ENCODE measurements at regions not wholly inside any gene's neighbourhood (a gene's known extent, or its start where the extent isn't known, plus 50 kb on each side); places are given as distances from the start of the nearest gene placed in this dataset.
"Not testable (repeated sequence)": the region's sequence is repeated elsewhere in the genome, so short reads cannot be mapped to it uniquely, and the experiment has no call there.

- no peak for DNase-seq
Observed at GRCh38 chr7:131627735-131628190, 71.3 kb upstream of the PODXL start.

- DNase-seq: no peak
Observed at GRCh38 chr7:131626643-131627042, 70.2 kb upstream of the PODXL start.

DNA sequence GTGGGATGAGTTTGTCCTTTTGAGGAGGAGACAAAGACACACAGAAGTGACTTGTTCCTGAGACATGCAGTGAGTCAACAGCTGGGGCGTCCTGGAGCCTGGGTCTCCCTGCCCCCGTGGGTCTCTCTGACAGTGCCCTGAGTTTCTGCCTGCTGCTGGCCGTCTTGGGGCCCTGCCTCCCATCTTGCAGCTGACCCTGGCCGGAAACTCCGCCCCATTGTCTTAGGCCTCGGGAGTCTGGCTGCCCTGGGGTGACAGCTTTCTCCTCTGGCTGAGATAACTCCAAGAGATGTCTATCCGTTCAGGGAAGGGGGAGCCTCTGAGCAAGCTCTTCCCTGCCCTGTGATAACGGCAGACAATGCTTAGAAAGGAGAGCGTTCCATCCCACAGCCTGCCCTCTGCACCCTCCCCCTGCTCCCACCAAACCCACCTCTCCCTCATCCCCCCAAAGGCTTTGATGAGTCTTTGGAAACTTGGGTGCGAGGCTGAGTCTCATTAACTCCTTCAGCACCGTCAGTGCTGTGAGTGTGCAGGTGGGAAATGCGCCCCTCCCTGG is 69.5 kb upstream of the PODXL start:
- no peak for DNase-seq

DNA sequence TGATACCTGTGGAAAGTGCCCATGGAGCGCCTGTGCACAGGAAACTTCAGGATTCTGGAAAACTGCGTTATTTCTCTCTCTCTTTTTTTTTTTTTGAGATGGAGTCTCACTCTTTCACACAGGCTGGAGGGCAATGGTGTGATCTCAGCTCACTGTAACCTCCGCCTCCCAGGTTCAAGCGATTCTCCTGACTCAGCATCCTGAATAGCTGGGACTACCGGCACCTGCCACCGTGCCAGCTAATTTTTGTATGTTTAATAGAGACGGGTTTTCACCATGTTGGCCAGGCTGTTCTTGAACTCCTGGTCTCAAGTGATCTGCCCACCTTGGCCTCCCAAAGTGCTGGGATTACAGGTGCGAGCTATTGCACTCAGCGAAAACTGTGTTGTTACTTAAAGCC is 68.9 kb upstream of the PODXL start:
- not testable (repeated sequence) for DNase-seq

DNA sequence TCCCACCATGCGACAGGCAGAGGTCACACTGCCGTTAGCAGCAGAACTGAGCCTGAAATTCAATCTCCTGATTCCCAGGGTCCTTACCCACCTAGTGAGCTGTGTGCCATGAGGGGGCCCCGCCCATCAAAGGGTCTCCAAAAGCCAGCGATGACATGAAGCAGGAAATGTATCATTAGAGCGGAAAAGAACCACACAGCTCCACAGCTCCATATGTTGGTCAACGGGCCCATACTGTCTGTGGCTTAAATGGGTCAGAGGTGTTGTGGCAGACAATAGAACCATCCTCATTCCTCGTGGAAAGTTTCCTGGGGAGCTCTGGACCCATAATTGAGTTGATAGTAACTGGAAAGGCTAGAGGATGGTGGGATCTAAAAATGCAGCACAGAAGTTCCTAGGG is 68.1 kb upstream of the PODXL start:
- no peak for DNase-seq

DNA sequence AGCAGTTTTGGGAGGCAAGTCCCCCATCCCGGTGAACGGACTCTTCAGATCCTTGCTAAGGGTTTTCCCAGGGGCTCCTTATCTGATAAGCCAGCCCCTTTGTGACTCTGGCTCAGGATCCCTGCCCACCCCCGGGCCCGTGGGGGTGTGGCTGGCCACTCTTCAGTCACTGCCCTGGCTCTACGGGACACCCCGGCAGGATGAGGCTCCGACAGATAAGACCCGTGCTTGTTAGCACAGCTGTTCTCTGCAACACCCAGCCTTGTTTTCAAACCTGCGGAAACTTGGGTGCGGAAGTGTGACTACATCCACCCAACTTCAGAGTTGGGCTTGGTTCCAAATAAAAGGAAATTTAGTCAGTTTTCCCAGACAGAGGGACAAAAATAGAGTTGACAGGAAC is 66.7 kb upstream of the PODXL start:
- DNase-seq: no peak

DNA sequence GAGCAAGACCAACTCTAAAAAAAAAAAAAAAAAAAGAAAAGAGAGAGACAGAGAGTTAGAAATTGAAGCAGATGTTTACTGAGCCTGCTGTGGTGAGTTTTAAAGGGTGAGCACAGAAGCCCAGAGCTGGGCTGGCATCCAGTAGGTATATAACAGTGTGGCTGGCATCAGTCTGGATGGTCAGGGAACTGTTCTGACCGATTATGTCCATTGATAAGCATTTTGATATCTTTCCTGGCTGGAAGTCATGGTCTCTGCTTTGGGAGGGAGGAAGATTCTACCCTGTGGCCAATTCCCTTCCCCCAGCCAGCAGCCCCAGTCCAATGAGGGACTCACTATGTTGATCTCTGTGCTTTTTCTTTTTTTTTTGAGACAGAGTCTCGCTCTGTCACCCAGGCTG is 65.2 kb upstream of the PODXL start:
- DNase-seq: no peak

DNA sequence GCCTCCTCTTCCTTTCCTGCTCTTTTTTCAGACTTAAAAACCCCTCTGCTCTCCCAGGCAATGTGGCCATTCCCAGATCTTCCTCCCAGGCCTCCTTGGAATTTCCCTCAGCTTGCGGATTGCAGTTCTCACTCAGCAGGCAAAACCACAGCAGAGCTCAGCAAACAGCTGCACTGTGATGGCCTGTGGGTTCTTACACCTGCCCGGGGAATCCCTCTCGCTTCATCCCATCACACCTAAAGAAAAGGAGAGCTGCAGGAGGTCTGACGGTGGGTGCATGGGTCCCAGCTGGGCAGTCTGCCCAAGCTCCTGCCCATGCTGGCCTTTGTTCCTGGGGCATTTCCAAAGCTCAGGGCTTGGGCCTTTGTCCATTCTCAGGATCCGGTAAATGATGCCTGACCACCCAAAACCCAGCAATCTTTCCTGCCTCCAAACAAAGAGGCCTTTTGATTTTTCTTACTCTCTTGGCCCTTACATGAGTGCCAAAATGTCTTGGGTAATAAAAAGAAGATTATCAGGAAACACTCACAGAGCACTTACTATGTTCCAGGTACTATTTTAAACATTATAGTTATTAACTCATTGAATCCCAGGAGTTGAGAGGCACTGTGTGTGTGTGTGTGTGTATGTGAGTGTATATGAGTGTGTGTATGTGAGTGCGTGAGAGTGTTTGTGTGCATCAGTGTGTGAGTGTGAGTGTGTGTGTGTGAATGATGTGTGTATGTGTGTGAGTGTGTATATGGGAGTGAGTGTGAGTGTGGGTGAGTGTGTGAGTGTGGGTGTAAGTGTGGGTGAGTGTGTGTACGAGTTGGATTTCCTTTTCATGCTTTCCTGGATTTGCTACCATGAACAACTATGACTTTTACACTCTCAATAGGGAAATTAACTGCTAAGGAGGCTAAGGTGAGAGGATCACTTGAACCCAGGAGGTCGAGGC is 64.5 kb upstream of the PODXL start:
- no peak for DNase-seq

DNA sequence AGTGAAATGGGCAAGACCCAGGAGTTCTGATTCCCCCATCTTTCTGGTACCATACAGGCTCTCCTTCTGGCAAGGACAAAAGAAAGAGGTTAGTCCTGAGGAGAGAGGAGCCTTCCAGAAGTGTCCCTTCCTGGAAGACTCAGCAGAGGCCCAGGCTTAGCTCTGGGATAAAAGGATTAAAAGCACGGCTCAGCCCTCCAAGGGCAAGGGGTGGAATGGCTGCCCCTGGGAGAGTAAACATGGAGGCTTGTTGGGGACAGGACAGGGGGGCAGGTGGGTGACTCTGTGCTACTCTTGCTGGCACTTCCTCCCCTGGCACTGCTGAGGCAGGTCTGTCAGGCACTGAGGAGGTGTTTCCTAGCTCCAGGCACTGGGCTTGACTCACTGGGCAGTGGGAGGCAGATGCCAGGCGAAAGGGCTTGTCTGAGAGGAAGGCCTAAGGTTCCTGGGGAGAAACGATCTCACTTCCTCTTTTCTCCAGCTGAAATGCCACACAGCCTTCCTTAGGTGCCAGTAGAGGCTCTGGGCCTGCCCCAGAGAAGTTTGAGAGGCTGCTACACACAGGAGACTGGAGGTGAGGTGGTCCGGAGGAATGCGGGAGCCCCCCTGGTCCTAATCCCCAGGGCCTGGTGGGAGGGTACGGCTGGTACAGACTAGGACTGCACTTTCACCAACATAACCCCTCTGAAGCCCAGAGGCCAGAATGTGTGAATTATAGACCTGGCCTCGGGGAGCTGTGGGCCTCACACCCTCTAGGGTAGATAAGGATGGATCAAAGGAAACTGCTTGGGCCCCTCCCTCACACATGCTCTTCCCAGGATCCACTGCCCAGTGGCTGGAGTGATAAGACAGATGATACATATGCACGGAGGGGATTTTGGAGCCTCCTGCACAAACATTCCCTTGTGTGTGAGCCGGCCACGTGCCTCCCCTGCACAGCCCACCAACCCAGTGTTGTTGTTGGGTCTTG is 63.2 kb upstream of the PODXL start:
- no peak for DNase-seq

DNA sequence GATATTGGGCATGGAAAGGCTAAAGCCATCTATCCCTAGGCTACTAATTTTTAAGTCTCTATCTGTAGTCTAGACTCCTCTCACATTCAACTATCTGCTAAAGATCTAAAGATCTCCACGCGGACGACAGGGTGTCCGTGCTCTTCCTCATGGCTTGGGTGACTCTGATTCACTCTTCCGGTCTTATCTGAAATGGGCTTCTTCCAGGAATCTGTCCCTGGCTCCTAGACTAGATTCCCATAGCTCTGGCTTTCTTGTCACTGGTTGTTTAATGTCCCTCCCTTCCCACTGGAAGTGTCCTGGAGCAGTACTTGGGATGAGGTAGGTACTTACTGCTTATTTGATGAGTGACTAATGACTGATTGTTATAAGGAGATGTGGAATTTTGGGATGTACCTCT is 62.0 kb upstream of the PODXL start:
- no peak for DNase-seq

GRCh38 chr7:131616487-131617200 is 60.2 kb upstream of the PODXL start:
- DNase-seq: no peak

GRCh38 chr7:131613909-131614308 is 57.5 kb upstream of the PODXL start:
- no peak for DNase-seq

- no peak for DNase-seq
Observed at GRCh38 chr7:131610007-131610406, 53.6 kb upstream of the PODXL start.

DNA sequence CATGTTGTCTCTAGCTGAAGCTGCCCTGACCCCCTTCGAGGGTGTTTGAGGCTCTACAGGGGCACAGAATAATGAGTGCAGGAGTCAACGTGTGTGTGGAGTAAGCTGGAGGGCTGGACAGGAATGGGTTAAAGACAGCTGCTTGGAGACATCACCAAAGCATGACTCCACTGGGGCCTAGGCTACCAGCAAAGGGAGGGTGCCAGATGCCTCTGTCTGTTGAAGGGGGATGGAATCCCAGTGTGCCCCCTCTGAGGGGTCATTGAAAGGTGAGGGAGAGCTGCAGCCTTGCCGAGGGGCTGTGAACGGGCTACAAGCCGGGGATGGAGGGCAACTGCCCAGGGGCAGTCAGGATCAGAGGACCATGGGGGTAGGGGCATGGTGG is 51.7 kb upstream of the PODXL start:
- DNase-seq: no peak

- no peak for DNase-seq
Observed at GRCh38 chr7:131607291-131608115, 51.1 kb upstream of the PODXL start.

DNA sequence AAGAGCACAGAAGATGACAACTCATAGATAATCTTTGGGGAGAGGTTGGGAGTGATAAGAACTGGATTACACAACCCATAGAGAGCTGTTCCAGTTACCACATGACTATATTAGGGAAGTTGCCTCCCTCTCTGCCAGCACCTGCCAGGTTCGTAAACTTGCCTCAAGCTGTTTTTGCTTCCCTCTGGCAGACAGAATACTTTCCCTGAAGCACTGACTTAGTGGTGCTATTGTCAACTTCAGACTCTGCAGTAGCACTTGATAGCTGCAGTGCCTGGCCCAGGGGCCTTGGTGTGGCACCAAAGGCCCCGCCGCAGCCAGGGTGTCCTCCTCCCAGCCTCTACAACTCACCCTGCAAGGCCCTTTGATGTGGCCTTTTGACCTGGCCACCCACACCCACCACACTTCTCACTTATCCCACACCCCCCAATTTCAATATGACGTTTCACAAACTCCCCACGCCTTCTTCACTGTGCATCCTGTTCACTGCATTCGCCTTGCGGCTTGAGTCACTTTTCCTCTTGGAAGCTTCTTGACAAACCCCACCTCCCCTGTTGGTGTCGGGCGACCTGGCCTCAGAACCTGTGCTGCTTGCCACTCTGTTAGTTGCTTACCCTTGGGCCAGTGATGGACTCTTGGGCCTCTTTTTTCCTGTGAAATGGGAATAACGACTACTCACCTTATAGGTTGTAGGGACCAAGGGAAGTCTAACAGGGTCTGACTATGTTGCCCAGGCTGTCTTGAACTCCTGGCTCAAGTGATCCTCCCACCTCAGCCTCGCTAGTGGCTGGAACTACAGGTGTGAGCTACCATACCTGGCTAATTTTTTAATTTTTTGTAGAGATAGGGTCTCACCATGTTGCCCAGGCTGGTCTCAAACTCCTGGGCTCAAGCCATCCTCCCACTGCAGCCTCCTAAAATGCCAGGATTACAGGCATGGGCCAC is 50.2 kb upstream of the PODXL start:
- no peak for DNase-seq
